ENCODE measurements at regions not wholly inside any gene's neighbourhood (a gene's known extent, or its start where the extent isn't known, plus 50 kb on each side); places are given as distances from the start of the nearest gene placed in this dataset.

GRCh38 chr4:7130621-7131211, 61.6 kb upstream of the SORCS2 start:
- DNase-seq (ENCODE audit: low read depth, low spot score): no peak
- ChIA-PET CTCF (no interaction called here), POLR2A (no interaction called here)
- no peak overlapping the region for H3K27ac ChIP-seq (ENCODE audit: low read depth, low read length)
- H3K27me3 ChIP-seq (ENCODE audit: control insufficient read depth, insufficient read depth, low read length): peaks cover 17% of the 10 kb centered on the region
- H3K4me3 ChIP-seq (ENCODE audit: low read depth, low read length): no peak overlapping the region
- TF ChIP-seq, protein P1, sequence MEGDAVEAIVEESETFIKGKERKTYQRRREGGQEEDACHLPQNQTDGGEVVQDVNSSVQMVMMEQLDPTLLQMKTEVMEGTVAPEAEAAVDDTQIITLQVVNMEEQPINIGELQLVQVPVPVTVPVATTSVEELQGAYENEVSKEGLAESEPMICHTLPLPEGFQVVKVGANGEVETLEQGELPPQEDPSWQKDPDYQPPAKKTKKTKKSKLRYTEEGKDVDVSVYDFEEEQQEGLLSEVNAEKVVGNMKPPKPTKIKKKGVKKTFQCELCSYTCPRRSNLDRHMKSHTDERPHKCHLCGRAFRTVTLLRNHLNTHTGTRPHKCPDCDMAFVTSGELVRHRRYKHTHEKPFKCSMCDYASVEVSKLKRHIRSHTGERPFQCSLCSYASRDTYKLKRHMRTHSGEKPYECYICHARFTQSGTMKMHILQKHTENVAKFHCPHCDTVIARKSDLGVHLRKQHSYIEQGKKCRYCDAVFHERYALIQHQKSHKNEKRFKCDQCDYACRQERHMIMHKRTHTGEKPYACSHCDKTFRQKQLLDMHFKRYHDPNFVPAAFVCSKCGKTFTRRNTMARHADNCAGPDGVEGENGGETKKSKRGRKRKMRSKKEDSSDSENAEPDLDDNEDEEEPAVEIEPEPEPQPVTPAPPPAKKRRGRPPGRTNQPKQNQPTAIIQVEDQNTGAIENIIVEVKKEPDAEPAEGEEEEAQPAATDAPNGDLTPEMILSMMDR (IDR thresholded peaks at IDR 0.05; ENCODE audit: low read depth, low read length): no peak
- H3K9me3 ChIP-seq (ENCODE audit: control insufficient read depth, insufficient read depth, low read length): peaks cover 18% of the 10 kb centered on the region

- POLR2A ChIA-PET: no interaction called here
Measured at GRCh38 chr4:7129871-7130620, 62.2 kb upstream of the GRPEL1 start.

GRCh38 chr4:7128644-7129043, 60.8 kb upstream of the GRPEL1 start:
- H3K9me3 ChIP-seq (ENCODE audit: control insufficient read depth, insufficient read depth, low read length): peaks cover 18% of the 10 kb centered on the region
- peaks cover 17% of the 10 kb centered on the region for H3K27me3 ChIP-seq (ENCODE audit: control insufficient read depth, insufficient read depth, low read length)
- DNase-seq (ENCODE audit: low read depth, low spot score): no peak
- no peak overlapping the region for H3K27ac ChIP-seq (ENCODE audit: low read depth, low read length)
- TF ChIP-seq, protein P1 (IDR thresholded peaks at IDR 0.05; ENCODE audit: low read depth, low read length): no peak
- no peak overlapping the region for H3K4me3 ChIP-seq (ENCODE audit: low read depth, low read length)
- ChIA-PET CTCF (no interaction called here), POLR2A (no interaction called here)

More at GRCh38 chr4:7129871-7130620, 62.2 kb upstream of the GRPEL1 start:
- Histone ChIP-seq H3K27me3 (ENCODE audit: control insufficient read depth, insufficient read depth, low read length) (peaks cover 17% of the 10 kb centered on the region), H3K27ac (ENCODE audit: low read depth, low read length) (no peak overlapping the region), H3K4me3 (ENCODE audit: low read depth, low read length) (no peak overlapping the region), H3K9me3 (ENCODE audit: control insufficient read depth, insufficient read depth, low read length) (peaks cover 18% of the 10 kb centered on the region)
- TF ChIP-seq, protein P1 (IDR thresholded peaks at IDR 0.05; ENCODE audit: low read depth, low read length): no peak
- DNase-seq (ENCODE audit: low read depth, low spot score): no peak
- CTCF ChIA-PET: interaction anchor here (0.6 kb wide), 2 partner anchors 183 to 637 kb away, joined by 3 to 4 read pairs; no protein-coding TSS in a partner anchor

GRCh38 chr4:7128234-7128633, 60.4 kb upstream of the GRPEL1 start:
- CTCF ChIA-PET: interaction anchor here (0.6 kb wide), 1 partner anchor 168 kb away, joined by 3 read pairs; no protein-coding TSS in a partner anchor
- peaks cover 17% of the 10 kb centered on the region for H3K9me3 ChIP-seq (ENCODE audit: control insufficient read depth, insufficient read depth, low read length)
- H3K27me3 ChIP-seq (ENCODE audit: control insufficient read depth, insufficient read depth, low read length): peaks cover 17% of the 10 kb centered on the region
- H3K4me3 ChIP-seq (ENCODE audit: low read depth, low read length): no peak overlapping the region
- no peak for DNase-seq (ENCODE audit: low read depth, low spot score)
- POLR2A ChIA-PET: no interaction called here
- H3K27ac ChIP-seq (ENCODE audit: low read depth, low read length): no peak overlapping the region
- TF ChIP-seq, protein P1 (IDR thresholded peaks at IDR 0.05; ENCODE audit: low read depth, low read length): no peak

DNA sequence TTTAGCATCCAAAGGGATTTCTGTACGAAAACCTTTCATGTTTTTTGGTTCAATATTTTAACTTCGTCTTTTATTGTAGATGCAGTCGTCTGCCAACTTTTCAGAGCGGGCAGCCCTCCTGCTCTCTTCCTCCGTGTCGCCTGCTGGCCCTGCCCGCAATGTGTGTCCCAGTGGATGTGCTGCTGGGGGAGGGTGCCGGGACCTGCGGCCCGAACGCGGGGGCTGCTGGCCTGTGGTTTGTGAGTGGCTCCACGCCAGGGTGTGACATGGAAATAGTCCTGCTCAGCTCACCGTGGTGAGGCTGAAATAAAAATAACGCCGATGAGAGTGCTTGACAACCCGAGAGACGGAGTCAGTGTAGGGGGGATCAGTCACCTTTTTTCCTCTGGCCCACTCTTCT, 59.7 kb upstream of the GRPEL1 start:
- Histone ChIP-seq H3K27ac (ENCODE audit: low read depth, low read length) (no peak overlapping the region), H3K9me3 (ENCODE audit: control insufficient read depth, insufficient read depth, low read length) (peaks cover 11% of the 10 kb centered on the region; the same call in 1 of the 2 replicates), H3K27me3 (ENCODE audit: control insufficient read depth, insufficient read depth, low read length) (peaks cover 19% of the 10 kb centered on the region), H3K4me3 (ENCODE audit: low read depth, low read length) (no peak overlapping the region)
- no peak for DNase-seq (ENCODE audit: low read depth, low spot score)
- ChIA-PET POLR2A (no interaction called here), CTCF (interaction anchor here (0.6 to 1.2 kb wide), 3 partner anchors 25 to 252 kb away, joined by 3 read pairs; no protein-coding TSS in a partner anchor)
- TF ChIP-seq, protein P1 (IDR thresholded peaks at IDR 0.05; ENCODE audit: low read depth, low read length): no peak
